DND-41 (cell line): ENCODE measurements at regions not wholly inside any gene's neighbourhood (a gene's known extent, or its start where the extent isn't known, plus 50 kb on each side); places are given as distances from the start of the nearest gene placed in this dataset.

ENCODE experiments used
- CTCF ChIP-seq: IDR thresholded peaks from 2 replicates; pipeline ENCODE4 v1.5.1; 2012; ENCODE audit warnings: borderline replicate concordance, low read length, moderate library complexity, mild to moderate bottlenecking; ENCODE audit not compliant: poor library complexity, severe bottlenecking; ENCODE audit errors: extremely low read depth
- EZH2 ChIP-seq: IDR thresholded peaks from 3 replicates; pipeline ENCODE4 v1.6.1; 2012; ENCODE audit warnings: borderline replicate concordance, low read depth, mild to moderate bottlenecking, moderate library complexity, low read length, inconsistent platforms; ENCODE audit not compliant: severe bottlenecking

DNA sequence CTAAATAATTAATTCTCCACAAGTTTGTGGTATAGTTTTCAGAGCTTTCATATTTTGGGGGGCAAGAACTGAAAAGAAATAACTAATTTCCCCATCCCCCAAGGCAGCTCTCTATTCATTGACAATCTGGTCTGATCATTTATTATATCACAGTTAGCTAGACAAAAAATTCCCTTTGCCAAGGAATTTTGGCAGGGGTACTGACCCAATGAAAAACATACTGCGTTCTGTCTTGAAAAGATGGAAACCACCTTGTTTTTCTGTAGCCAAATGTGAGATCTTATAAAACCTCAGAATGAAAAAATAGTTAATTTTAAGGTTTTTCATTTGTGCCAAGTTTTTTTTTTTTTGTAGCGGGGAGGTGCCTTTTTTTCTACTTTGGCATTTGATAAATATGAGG is 1008.9 kb downstream of the EFNA5 start:
- no peak for TF ChIP-seq CTCF
- TF ChIP-seq EZH2, result no peak
